GM18499 (cell line): ENCODE measurements at regions not wholly inside any gene's neighbourhood (a gene's known extent, or its start where the extent isn't known, plus 50 kb on each side); places are given as distances from the start of the nearest gene placed in this dataset.

Experiments
- ATAC-seq: cut with Tn5 transposase; IDR thresholded peaks from one replicate; pipeline ENCODE4 v1.9.1; 2021; ENCODE audit warnings: moderate number of reproducible peaks; ENCODE audit not compliant: insufficient read depth, unreplicated experiment

- ATAC-seq: no peak
Measured at GRCh38 chr11:97956904-97957303, 1063.8 kb upstream of the CNTN5 start.

- ATAC-seq: no peak
Measured at GRCh38 chr11:97961431-97961830, 1059.3 kb upstream of the CNTN5 start.

GRCh38 chr11:97962758-97963157, 1058.0 kb upstream of the CNTN5 start:
- no peak for ATAC-seq

GRCh38 chr11:97963528-97964331, 1057.0 kb upstream of the CNTN5 start:
- no peak for ATAC-seq

- no peak for ATAC-seq
Measured at GRCh38 chr11:97964332-97965004, 1056.3 kb upstream of the CNTN5 start.

- ATAC-seq: no peak
Measured at GRCh38 chr11:97965849-97966646, 1054.7 kb upstream of the CNTN5 start.

- no peak for ATAC-seq
Measured at GRCh38 chr11:97966901-97967300, 1053.8 kb upstream of the CNTN5 start.

GRCh38 chr11:97968071-97968470, 1052.7 kb upstream of the CNTN5 start:
- no peak for ATAC-seq

GRCh38 chr11:97972731-97973130, 1048.0 kb upstream of the CNTN5 start:
- ATAC-seq: no peak

GRCh38 chr11:97973352-97973857, 1047.3 kb upstream of the CNTN5 start:
- no peak for ATAC-seq

- ATAC-seq: no peak
Measured at GRCh38 chr11:97974798-97975498, 1045.8 kb upstream of the CNTN5 start.

GRCh38 chr11:97977726-97978125, 1043.0 kb upstream of the CNTN5 start:
- ATAC-seq: no peak

- no peak for ATAC-seq
Measured at GRCh38 chr11:97979741-97980140, 1041.0 kb upstream of the CNTN5 start.

- no peak for ATAC-seq
Measured at GRCh38 chr11:97982512-97982911, 1038.2 kb upstream of the CNTN5 start.

GRCh38 chr11:97989121-97989520, 1031.6 kb upstream of the CNTN5 start:
- no peak for ATAC-seq

GRCh38 chr11:97990162-97990920, 1030.4 kb upstream of the CNTN5 start:
- ATAC-seq: no peak

- no peak for ATAC-seq
Measured at GRCh38 chr11:97993562-97993961, 1027.2 kb upstream of the CNTN5 start.

- ATAC-seq: no peak
Measured at GRCh38 chr11:97995874-97996273, 1024.9 kb upstream of the CNTN5 start.

- no peak for ATAC-seq
Measured at GRCh38 chr11:97996762-97997161, 1024.0 kb upstream of the CNTN5 start.
